Upper lobe of right lung (tissue), 1 donor: ENCODE measurements at regions not wholly inside any gene's neighbourhood (a gene's known extent, or its start where the extent isn't known, plus 50 kb on each side); places are given as distances from the start of the nearest gene placed in this dataset.

Source experiments
- ATAC-seq: fragments of 200-7000 bp; cut with Tn5 transposase; one replicate; pipeline ENCODE4 v1.9.1; 2020; ENCODE audit warnings: mild to moderate bottlenecking, moderate library complexity
- DNase-seq: peaks from one replicate; pipeline ENCODE4 v3.0.0-alpha.2; 2020
- H3K27ac ChIP-seq: fragments of 200-600 bp; one replicate; pipeline ENCODE4 v1.8.0; 2022
- H3K27me3 ChIP-seq: fragments of 200-600 bp; one replicate; pipeline ENCODE4 v1.8.0; 2022; ENCODE audit warnings: mild to moderate bottlenecking
- H3K36me3 ChIP-seq: fragments of 200-600 bp; one replicate; pipeline ENCODE4 v1.8.0; 2022
- H3K4me1 ChIP-seq: fragments of 200-600 bp; one replicate; pipeline ENCODE4 v1.8.0; 2022
- H3K4me3 ChIP-seq: fragments of 200-600 bp; one replicate; pipeline ENCODE4 v1.8.0; 2022; ENCODE audit warnings: mild to moderate bottlenecking
- H3K9me3 ChIP-seq: fragments of 200-600 bp; one replicate; pipeline ENCODE4 v1.8.0; 2022
- intact Hi-C: fragments of 100-400 bp; cut with DNase I; formaldehyde crosslinking; loops from one replicate; pipeline ENCODE4 v1.11.0; 2022
- TF ChIP-seq, protein P1 (sequence below): fragments of 200-600 bp; IDR thresholded peaks from one replicate; pipeline ENCODE4 v1.8.0; 2022; ENCODE audit warnings: antibody characterized with exemption
- donor health status: DM: no; HTN: yes; CAD: no; lungs with severe emphysema.

DNA sequence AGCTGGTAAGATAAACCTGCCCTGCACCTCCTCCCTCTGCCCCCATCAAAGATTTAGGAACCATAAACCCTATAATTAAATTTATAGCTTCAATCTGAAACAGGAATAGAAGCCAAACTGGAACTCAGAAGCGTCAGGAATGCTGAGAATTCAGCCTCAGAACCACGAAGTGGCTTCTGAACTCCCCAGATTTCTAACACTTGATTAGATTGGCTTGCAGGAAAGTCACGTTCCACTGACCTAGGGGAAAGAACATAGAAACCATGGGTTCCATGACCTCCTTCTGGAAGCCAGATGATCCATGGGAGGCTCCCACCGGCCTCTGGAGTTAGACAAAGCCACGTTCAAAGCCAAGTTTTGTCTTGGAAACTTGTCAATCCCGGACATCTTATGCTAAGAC is 356.5 kb downstream of the MID1IP1 start:
- Histone ChIP-seq H3K27me3 (no peaks in the 10 kb centered on the region), H3K27ac (no peak overlapping the region), H3K36me3 (no peaks in the 10 kb centered on the region), H3K9me3 (no peaks in the 10 kb centered on the region), H3K4me3 (no peak overlapping the region), H3K4me1 (no peaks in the 10 kb centered on the region)
- DNase-seq (no peak), ATAC-seq (no peak)
- intact Hi-C loops, result no loop called here
- TF ChIP-seq, protein P1, sequence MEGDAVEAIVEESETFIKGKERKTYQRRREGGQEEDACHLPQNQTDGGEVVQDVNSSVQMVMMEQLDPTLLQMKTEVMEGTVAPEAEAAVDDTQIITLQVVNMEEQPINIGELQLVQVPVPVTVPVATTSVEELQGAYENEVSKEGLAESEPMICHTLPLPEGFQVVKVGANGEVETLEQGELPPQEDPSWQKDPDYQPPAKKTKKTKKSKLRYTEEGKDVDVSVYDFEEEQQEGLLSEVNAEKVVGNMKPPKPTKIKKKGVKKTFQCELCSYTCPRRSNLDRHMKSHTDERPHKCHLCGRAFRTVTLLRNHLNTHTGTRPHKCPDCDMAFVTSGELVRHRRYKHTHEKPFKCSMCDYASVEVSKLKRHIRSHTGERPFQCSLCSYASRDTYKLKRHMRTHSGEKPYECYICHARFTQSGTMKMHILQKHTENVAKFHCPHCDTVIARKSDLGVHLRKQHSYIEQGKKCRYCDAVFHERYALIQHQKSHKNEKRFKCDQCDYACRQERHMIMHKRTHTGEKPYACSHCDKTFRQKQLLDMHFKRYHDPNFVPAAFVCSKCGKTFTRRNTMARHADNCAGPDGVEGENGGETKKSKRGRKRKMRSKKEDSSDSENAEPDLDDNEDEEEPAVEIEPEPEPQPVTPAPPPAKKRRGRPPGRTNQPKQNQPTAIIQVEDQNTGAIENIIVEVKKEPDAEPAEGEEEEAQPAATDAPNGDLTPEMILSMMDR, result no peak

DNA sequence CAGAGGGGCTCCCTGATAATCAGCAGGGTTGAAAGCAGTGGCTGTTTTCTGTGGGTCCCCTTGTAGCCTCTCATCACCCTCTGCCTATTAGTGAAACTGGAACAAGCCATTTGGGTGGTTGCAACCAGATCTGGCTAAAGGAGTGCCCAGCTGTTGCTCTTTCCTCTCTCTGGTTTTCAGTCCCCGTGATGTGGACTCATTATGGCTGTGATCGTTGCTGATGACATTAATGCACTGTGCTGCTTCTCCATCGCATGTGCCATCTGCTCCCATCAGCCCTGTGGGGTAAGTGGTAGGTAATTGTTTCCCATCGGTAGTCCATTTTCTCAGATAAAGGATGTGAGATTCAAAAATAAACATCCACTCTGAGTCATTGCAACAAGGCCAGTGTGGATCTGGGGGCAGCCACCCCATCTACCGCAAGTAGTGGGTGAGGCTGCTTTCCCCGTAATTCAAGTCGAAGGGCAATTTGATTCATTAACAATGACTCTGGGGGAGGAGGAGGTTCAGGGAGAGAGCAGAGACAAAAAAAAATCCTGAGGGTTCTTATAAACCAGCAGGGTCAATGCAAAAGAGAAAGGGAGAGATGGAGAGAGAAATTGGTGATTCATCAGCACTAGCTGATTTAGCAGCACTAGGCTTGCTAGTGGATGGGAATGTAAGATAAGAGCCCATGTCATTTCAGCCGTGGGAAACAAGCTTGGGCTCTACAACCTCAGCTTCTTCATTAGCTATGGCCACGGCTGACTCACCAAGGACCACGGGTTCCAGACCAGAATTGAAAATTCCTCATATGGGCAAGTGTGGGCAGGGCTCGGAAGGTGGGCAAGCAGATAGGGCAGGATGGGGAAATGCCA is 357.8 kb downstream of the MID1IP1 start:
- Histone ChIP-seq H3K4me3 (no peak overlapping the region), H3K36me3 (no peaks in the 10 kb centered on the region), H3K9me3 (no peaks in the 10 kb centered on the region), H3K27me3 (no peaks in the 10 kb centered on the region), H3K27ac (no peak overlapping the region), H3K4me1 (no peaks in the 10 kb centered on the region)
- intact Hi-C loops, result no loop called here
- peak; percentile 60 for DNase-seq
- TF ChIP-seq, protein P1, result no peak
- ATAC-seq, result peak; percentile 80

DNA sequence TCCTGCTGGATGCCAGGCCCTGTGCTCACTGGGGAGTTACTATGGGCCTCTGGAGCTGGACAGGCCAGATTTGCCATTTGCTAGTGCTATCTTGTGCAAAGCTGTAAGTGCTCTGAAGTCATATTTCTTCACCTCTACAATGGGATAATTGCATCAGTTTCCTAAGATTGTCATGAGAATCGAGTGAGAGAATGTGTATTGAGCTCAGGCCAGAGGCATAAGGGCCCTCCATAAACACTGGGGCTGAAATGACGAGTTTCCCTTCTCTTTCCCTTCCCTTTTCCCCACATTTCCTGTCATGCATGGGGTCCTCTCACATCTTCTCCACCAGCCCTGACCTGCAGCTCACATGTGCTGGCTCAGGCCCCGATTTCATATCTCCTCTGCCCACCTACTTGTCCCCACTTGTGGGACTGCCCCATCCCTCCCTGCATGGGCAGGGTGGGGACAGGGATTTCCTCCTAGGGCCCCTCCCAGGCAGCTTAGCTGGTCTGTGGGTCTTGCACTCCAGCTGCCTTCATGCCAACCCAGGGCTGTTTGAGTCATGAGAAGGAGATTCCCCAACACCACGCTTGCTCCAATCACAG is 358.8 kb downstream of the MID1IP1 start:
- no peak for ATAC-seq

DNA sequence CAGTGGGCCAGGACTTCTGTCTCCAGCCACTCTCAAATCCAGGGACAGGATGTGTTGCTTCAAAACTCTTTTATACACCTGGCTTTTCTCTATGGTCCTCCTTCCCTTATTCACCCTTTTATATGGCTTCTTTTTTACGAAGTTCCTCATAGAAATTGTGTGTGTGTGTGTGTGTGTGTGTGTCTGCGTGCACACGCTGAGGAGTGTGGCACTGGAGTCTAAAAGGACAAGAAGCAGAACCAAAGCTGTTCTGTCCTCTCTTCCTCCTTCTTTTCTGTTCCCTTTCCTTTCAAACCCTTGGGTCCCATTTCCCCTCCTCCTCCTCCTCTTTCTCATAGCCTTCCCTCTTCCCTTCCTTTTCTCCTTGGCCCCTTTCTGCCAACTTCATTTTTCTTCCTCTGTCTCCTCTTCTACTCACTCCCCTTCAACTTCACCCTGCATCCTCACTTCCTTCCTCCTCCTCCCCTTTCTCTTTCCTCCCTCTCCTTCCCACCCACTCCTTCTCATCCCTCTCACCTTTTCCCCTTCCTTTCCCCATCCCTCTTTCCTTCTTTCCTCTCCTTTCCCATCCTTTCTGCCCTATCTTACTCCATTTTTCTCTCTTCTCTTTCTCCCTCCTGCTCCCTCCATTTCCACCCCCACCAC is 360.5 kb downstream of the MID1IP1 start:
- peak; percentile 28 for ATAC-seq
- intact Hi-C loops, result no loop called here

More for the DNA sequence above, 358.8 kb downstream of the MID1IP1 start:
- Histone ChIP-seq H3K27me3 (no peaks in the 10 kb centered on the region), H3K4me1 (no peaks in the 10 kb centered on the region), H3K36me3 (no peaks in the 10 kb centered on the region), H3K4me3 (no peak overlapping the region), H3K27ac (no peak overlapping the region), H3K9me3 (no peaks in the 10 kb centered on the region)
- TF ChIP-seq, protein P1, result no peak
- intact Hi-C loops, result no loop called here
- DNase-seq, result no peak

DNA sequence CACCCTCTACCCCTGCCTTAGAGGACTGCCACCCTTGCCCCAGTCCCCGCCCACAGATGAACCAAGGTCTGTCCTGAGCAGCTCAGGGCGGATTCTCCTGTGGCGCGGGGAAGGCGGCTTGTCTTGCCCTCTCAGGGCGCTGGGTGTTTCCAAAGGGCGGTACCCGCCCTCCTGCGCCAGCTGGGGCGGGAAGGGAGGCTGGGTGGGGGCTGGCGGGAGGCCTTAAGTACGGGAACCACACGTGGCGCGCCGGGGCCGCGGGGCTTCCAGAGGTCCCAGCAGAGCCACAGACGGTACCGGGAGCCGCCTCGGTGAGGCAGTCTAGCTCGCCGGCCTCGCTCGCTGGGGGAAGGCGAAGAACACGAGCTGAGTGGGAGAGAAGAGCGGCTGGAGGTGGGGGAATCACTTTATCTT is 361.1 kb downstream of the MID1IP1 start:
- peak; percentile 67 for DNase-seq

More for the DNA sequence above, 360.5 kb downstream of the MID1IP1 start:
- no peak overlapping the region for H3K27ac ChIP-seq
- H3K36me3 ChIP-seq, result no peaks in the 10 kb centered on the region
- no peaks in the 10 kb centered on the region for H3K27me3 ChIP-seq
- TF ChIP-seq, protein P1, result no peak
- no peaks in the 10 kb centered on the region for H3K9me3 ChIP-seq
- DNase-seq, result no peak
- no peaks in the 10 kb centered on the region for H3K4me1 ChIP-seq
- no peak overlapping the region for H3K4me3 ChIP-seq

More for the DNA sequence above, 361.1 kb downstream of the MID1IP1 start:
- Histone ChIP-seq H3K9me3 (no peaks in the 10 kb centered on the region), H3K4me1 (no peaks in the 10 kb centered on the region), H3K27ac (no peak overlapping the region), H3K4me3 (peak overlapping the region; percentile 14), H3K36me3 (no peaks in the 10 kb centered on the region), H3K27me3 (no peaks in the 10 kb centered on the region)
- intact Hi-C loops, result no loop called here
- TF ChIP-seq, protein P1, result peak; percentile 21
- ATAC-seq, result peak; percentile 75
